ENCODE measurements at regions not wholly inside any gene's neighbourhood (a gene's known extent, or its start where the extent isn't known, plus 50 kb on each side); places are given as distances from the start of the nearest gene placed in this dataset.

DNA sequence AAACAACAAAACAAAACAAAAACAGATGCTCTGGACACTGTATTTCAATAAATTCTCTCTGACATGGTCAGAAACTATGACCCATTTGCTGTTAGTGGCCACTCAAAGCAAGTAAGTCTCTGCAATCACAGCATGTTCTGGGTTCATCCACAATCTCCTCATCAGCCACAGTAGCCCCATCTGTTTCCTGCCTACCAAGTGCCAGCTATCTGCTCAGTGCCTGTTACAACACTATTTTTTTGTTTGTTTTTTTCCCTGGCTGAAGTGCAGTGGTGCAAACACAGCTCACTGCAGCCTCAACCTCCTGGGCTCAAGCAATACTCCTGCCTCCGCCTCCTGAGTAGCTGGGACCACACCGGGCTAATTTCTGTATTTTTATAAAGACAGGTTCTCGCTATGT, 137.9 kb downstream of the SOX9 start:
- no peak overlapping the region for H3K27ac ChIP-seq (ENCODE audit: low read depth in 1 of 2, low read length in 2 of 2)
- H3K9me3 ChIP-seq (ENCODE audit: control insufficient read depth in 4 of 4, low read length in 3 of 4) = no peaks in the 10 kb centered on the region
- no peak for DNase-seq (ENCODE audit: low spot score)
- no peak overlapping the region for H3K4me3 ChIP-seq (ENCODE audit: low read depth in 1 of 3, low read length in 3 of 3)
- TF ChIP-seq GABPA (IDR thresholded peaks at IDR 0.05 in 1 of 2, conservative IDR thresholded peaks at IDR 0.05 in 1 of 2) = no peak
- no peak for TF ChIP-seq EGR1 (IDR thresholded peaks at IDR 0.05; ENCODE audit: low read depth in 2 of 2)
- TF ChIP-seq YY1 (IDR thresholded peaks at IDR 0.05) = no peak
- no peak for TF ChIP-seq NR2F2 (IDR thresholded peaks at IDR 0.05)
- no peak for TF ChIP-seq HNF4G (IDR thresholded peaks at IDR 0.05)
- no peaks in the 10 kb centered on the region for H3K36me3 ChIP-seq (ENCODE audit: control insufficient read depth in 4 of 4, insufficient read depth in 3 of 4, low read depth in 1 of 4, low read length in 3 of 4)
- no peak overlapping the region for H3K9ac ChIP-seq (ENCODE audit: low read depth in 1 of 2, low read length in 2 of 2)
- no peaks in the 10 kb centered on the region for H3K27me3 ChIP-seq (ENCODE audit: control insufficient read depth in 4 of 4, insufficient read depth in 4 of 4, low read length in 3 of 4)
- H3K4me1 ChIP-seq (ENCODE audit: control insufficient read depth in 4 of 4, insufficient read depth in 4 of 4, low read length in 3 of 4) = no peaks in the 10 kb centered on the region
- WGBS = 94% methylated on average over 3 of the region's 3 CpGs

DNA sequence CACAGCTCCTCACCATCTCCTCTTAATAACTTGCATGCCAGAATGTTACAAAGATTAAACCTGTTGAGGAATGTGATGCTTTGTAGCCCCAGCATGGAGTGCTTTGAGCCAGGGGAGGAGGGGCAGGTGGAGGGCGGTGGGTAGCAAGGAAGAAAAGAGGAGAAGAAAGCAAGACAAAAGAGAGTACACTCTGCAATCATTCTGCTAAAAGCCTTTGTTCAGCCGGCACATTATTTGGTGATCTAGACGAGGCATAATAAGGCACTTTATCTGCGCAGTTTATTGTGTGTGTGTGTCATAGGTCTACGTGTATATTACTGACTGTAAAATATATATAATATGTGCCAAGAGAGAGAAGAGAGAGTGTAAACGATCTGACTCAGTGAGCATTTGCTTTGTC, 139.1 kb downstream of the SOX9 start:
- peaks cover 0 to 3% (median 0%) of the 10 kb centered on the region in 4 donors for H3K9me3 ChIP-seq (ENCODE audit: control insufficient read depth in 4 of 4, low read length in 3 of 4)
- TF ChIP-seq, protein P1, sequence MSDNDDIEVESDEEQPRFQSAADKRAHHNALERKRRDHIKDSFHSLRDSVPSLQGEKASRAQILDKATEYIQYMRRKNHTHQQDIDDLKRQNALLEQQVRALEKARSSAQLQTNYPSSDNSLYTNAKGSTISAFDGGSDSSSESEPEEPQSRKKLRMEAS (IDR thresholded peaks at IDR 0.05) = no peak
- TF ChIP-seq GABPA (IDR thresholded peaks at IDR 0.05 in 1 of 2, conservative IDR thresholded peaks at IDR 0.05 in 1 of 2) (no peak), NR2F2 (IDR thresholded peaks at IDR 0.05) (no peak), RXRA (IDR thresholded peaks at IDR 0.05) (no peak), FOXA2 (IDR thresholded peaks at IDR 0.05) (no peak), TAF1 (conservative IDR thresholded peaks at IDR 0.05) (no peak), RAD21 (IDR thresholded peaks at IDR 0.05) (no peak), HNF4G (IDR thresholded peaks at IDR 0.05) (no peak), FOXA1 (IDR thresholded peaks at IDR 0.05) (no peak), HNF4A (conservative IDR thresholded peaks at IDR 0.05) (no peak), EGR1 (IDR thresholded peaks at IDR 0.05; ENCODE audit: low read depth in 2 of 2) (no peak), JUND (IDR thresholded peaks at IDR 0.05) (no peak), YY1 (IDR thresholded peaks at IDR 0.05) (no peak), SP1 (IDR thresholded peaks at IDR 0.05) (no peak)
- TF ChIP-seq, protein P2, sequence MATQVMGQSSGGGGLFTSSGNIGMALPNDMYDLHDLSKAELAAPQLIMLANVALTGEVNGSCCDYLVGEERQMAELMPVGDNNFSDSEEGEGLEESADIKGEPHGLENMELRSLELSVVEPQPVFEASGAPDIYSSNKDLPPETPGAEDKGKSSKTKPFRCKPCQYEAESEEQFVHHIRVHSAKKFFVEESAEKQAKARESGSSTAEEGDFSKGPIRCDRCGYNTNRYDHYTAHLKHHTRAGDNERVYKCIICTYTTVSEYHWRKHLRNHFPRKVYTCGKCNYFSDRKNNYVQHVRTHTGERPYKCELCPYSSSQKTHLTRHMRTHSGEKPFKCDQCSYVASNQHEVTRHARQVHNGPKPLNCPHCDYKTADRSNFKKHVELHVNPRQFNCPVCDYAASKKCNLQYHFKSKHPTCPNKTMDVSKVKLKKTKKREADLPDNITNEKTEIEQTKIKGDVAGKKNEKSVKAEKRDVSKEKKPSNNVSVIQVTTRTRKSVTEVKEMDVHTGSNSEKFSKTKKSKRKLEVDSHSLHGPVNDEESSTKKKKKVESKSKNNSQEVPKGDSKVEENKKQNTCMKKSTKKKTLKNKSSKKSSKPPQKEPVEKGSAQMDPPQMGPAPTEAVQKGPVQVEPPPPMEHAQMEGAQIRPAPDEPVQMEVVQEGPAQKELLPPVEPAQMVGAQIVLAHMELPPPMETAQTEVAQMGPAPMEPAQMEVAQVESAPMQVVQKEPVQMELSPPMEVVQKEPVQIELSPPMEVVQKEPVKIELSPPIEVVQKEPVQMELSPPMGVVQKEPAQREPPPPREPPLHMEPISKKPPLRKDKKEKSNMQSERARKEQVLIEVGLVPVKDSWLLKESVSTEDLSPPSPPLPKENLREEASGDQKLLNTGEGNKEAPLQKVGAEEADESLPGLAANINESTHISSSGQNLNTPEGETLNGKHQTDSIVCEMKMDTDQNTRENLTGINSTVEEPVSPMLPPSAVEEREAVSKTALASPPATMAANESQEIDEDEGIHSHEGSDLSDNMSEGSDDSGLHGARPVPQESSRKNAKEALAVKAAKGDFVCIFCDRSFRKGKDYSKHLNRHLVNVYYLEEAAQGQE (IDR thresholded peaks at IDR 0.05) = no peak
- TF ChIP-seq, protein P3, sequence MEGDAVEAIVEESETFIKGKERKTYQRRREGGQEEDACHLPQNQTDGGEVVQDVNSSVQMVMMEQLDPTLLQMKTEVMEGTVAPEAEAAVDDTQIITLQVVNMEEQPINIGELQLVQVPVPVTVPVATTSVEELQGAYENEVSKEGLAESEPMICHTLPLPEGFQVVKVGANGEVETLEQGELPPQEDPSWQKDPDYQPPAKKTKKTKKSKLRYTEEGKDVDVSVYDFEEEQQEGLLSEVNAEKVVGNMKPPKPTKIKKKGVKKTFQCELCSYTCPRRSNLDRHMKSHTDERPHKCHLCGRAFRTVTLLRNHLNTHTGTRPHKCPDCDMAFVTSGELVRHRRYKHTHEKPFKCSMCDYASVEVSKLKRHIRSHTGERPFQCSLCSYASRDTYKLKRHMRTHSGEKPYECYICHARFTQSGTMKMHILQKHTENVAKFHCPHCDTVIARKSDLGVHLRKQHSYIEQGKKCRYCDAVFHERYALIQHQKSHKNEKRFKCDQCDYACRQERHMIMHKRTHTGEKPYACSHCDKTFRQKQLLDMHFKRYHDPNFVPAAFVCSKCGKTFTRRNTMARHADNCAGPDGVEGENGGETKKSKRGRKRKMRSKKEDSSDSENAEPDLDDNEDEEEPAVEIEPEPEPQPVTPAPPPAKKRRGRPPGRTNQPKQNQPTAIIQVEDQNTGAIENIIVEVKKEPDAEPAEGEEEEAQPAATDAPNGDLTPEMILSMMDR (IDR thresholded peaks at IDR 0.05; ENCODE audit: low read depth, low read length, missing input control) = no peak
- TF ChIP-seq, protein P4, sequence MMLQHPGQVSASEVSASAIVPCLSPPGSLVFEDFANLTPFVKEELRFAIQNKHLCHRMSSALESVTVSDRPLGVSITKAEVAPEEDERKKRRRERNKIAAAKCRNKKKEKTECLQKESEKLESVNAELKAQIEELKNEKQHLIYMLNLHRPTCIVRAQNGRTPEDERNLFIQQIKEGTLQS (IDR thresholded peaks at IDR 0.05) = no peak
- TF ChIP-seq, protein P5, sequence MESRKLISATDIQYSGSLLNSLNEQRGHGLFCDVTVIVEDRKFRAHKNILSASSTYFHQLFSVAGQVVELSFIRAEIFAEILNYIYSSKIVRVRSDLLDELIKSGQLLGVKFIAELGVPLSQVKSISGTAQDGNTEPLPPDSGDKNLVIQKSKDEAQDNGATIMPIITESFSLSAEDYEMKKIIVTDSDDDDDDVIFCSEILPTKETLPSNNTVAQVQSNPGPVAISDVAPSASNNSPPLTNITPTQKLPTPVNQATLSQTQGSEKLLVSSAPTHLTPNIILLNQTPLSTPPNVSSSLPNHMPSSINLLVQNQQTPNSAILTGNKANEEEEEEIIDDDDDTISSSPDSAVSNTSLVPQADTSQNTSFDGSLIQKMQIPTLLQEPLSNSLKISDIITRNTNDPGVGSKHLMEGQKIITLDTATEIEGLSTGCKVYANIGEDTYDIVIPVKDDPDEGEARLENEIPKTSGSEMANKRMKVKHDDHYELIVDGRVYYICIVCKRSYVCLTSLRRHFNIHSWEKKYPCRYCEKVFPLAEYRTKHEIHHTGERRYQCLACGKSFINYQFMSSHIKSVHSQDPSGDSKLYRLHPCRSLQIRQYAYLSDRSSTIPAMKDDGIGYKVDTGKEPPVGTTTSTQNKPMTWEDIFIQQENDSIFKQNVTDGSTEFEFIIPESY (IDR thresholded peaks at IDR 0.05) = no peak
- H3K4me3 ChIP-seq (ENCODE audit: low read depth in 1 of 3, low read length in 3 of 3) = no peak overlapping the region
- WGBS = 74% methylated on average over 6 of the region's 6 CpGs
- no peaks in the 10 kb centered on the region for H3K36me3 ChIP-seq (ENCODE audit: control insufficient read depth in 4 of 4, insufficient read depth in 3 of 4, low read depth in 1 of 4, low read length in 3 of 4)
- H3K4me1 ChIP-seq (ENCODE audit: control insufficient read depth in 4 of 4, insufficient read depth in 4 of 4, low read length in 3 of 4) = no peaks in the 10 kb centered on the region
- no peak overlapping the region for H3K9ac ChIP-seq (ENCODE audit: low read depth in 1 of 2, low read length in 2 of 2)
- DNase-seq (ENCODE audit: low spot score) = no peak
- no peaks in the 10 kb centered on the region for H3K27me3 ChIP-seq (ENCODE audit: control insufficient read depth in 4 of 4, insufficient read depth in 4 of 4, low read length in 3 of 4)
- H3K27ac ChIP-seq (ENCODE audit: low read depth in 1 of 2, low read length in 2 of 2) = no peak overlapping the region

Measured in liver (tissue), 8 donors.